Forelimb muscle (tissue), 1 donor: ENCODE measurements at regions not wholly inside any gene's neighbourhood (a gene's known extent, or its start where the extent isn't known, plus 50 kb on each side); places are given as distances from the start of the nearest gene placed in this dataset.

ENCODE experiments used
- DNase-seq: peaks from one replicate; pipeline ENCODE4 v3.0.0-alpha.2; 2013; ENCODE audit warnings: low read depth

DNA sequence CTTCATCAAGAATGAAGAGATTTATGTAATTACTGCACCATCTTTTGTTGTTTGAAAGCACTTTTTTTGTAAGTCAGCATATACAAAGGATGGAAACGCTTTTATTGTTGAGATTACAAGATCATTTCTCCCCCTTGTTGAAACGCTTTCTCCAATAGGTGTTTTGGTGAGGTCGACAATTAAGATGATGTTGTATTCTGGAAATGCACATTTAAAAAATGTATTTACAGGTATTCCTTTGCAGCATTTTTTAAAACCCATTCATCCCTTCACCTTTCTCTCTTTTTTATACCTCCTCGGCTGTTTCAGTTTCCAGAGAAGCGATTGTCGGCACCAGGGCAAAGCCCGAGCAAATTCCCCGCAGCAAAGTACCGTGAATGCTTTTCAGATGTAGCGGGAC lies 499.9 kb downstream of the VRK1 start:
- no peak for DNase-seq

DNA sequence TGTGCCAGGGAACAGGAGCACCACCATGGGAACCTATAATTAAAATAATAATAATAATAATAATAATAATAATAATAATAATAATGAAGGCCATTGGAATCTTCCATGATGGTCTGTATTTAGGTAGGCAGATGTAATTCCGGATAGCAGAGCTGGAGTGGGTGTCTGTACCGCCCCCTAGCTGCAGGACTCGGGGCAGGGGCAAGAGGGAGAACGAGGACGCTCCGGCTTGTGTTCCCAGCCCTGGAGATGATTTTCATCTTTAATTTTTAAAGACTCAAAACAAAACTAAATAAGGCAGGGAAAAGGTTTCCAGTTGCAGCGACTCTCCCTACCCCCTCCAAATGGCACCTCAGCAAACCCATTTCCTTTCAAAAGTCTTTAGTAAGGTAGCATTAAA lies 501.1 kb downstream of the VRK1 start:
- DNase-seq, result no peak

DNA sequence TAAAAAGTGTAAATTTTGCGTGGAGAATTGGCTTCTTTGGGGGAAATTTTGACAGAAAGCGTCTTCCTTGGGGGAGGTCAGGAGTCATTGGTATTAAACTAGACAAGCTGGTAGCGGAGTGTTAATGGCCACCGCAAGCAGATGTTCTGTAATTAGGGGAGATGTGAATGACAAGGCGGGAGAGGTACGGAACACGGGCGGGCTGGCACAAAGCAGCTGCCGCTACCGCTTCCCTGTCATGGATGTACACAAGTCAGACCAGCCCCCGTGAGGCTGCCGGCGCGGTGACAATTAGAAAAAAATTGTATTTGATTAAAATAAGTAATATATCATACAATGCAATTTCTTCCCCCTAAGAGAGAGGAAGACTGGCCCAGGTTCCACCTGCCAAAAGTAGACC lies 501.6 kb downstream of the VRK1 start:
- no peak for DNase-seq

DNA sequence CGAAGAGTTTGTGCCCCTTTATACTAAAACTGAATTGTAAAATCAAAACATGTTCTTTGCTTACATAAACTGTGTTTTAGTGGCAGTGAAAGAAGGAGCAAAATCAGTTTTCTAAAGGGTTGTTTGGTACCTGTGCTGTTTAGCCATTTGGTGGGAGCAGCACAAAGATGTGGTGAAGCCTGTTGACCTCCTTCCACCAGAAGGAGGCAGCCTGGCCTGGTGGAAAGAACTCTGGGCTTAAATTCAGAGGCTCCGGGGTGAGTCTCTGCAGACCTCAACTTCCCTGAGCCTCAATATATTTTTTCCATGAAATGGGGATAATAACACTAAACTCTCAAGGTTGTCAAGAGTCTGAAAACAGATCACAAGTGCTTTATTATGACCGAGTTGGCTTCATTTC lies 502.5 kb downstream of the VRK1 start:
- DNase-seq, result no peak

DNA sequence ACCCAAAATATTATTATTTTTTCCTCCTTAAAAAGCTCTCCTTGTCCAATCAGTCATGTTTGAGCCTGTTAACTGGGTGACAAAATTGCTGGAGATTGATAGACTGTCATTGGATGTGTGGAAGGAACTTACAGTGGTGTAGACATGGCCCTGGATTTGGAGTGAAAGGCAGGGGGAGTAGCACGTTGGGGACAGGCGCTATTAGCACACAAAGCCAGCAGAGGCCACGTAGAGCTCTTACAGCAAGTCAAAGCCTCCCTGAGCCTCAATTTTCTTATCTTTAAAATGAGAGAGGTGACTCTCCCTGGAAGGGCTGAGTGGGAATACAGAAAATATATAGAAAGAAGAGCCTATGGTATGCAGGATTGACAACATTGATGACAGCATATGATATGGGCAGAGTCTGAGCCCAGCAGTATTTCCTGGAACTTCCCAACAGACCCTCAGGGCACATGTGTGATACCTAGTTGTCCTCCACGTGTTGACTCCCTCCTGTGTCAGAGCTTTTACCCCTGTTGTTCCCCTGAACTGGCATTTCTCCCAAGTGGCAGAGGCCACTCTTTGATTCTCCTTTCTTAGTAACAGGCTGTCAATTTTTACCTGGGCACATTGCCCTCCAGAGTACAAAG lies 504.9 kb downstream of the VRK1 start:
- no peak for DNase-seq

DNA sequence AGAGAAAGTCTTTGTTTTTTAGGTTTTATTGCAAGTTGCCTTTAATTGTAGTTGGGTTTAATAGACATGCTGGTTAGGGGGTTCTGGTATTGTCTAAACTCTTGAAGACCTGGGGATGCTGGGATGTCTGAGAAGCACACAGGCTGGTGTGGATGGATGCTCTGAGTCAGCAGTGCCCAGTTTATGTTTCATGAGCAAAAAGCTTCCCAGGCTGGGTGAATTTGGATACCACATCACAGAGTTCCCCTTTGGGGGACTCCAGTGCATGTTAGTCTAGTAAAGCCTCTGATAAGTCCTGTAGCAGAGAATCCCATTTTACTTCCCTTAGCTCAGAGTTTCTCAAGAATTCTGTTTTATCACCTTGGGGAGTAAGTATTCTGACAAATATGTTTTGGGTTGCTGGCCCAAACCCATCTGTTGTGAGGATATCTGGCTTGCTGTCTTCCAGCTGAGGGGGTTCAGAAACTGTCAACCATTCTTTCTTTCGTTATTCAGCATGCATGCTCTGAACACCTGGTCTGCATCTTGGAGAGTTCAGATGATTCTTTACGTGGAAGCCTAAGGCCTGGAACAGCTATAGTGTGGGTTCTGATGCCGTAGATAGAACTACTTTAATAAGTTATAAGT lies 509.1 kb downstream of the VRK1 start:
- no peak for DNase-seq

DNA sequence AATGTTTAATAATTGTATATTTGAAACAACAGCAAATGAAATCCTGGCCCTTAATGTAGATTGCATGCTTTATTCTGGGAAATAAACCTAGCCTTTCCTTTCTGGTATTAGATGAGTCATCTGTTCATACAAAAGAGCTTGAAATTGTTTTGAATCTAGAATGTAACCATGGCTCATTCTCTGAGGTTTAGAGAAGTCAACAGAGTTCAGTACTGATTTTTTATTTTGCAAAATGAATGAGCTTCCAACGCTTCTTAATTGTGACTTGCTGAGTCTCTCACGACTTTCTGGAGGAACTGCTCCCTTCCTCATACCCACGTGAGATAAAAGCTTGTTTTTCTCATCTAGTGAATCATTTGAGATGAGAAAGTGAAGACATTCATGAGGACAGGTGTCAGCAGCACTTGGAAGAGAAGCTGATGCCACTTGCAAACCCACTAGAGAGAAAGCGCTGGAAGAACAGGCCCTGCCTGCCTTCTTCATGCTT lies 509.6 kb downstream of the VRK1 start:
- no peak for DNase-seq

DNA sequence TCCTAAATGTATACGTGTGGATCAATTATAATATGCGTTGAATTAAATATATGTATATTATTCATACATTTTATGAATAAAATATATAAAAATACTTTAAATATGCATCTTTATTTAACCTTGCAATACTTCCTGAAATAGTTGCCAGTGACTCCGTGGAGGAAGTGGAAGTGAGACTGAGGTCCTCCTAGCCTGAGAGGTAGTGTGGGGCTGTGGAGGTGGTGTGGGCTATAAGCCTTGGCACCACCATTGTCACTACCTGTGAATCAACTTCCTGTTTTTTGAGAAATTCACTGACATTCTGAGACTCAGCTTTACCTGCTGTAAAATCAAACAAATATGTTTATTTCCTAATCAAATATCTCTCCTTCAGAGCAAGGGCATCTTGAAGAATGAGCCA lies 514.2 kb downstream of the VRK1 start:
- no peak for DNase-seq

DNA sequence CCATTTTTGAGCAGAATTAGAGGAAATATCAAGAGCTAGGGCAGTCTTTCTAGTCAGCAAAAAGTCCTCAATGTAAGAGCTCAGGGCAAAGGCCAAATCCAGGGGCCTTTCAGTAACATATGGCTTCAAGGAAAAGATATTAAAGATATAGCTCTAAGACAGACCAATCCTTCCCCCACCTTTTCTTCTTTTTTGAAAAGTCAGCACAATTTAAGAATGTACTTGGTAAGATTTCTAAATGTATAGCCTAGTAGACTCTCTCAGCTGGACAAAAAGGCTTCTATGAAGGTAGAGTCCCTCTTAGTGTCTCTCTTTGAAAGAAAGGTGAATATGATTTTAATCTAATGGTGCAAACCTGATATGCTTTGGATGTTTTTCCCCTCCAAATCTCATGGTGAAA lies 515.7 kb downstream of the VRK1 start:
- DNase-seq, result no peak

DNA sequence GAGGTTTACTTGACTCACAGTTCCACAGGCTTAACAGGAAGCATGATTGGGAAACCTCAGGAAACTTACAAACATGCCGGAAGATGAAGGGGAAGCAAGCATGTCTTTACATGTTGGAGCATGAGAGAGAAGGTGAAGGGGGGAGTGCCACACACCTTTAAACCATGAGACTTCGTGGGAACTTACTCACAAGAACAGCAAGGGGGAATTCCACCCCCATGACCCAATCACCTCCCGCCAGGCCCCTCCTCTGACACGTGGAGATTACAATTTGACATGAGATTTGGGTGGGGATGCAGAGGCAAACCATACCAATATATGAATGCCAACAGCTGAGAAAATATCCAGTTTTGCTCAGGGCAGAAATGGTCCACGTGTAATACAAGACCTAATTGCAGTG lies 518.6 kb downstream of the VRK1 start:
- no peak for DNase-seq

DNA sequence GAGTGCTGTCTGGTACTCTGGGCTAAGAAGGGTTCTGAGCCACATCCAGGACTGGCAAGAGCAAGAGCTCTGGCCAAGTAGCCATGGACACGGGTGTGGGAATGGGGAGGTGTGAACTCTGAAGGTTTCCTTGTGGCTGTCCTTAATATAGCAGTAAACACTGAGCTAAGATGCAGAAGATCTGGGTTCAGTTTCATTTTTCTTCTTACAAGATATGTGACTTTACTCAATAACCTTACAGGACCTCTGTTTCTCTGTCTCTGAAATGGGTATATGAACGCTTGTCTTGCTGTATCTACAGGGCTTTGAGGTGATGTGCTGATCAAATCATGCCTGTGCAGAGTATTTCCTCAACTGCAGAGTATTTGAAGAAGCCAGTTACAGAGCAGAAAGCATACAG lies 521.2 kb downstream of the VRK1 start:
- no peak for DNase-seq

DNA sequence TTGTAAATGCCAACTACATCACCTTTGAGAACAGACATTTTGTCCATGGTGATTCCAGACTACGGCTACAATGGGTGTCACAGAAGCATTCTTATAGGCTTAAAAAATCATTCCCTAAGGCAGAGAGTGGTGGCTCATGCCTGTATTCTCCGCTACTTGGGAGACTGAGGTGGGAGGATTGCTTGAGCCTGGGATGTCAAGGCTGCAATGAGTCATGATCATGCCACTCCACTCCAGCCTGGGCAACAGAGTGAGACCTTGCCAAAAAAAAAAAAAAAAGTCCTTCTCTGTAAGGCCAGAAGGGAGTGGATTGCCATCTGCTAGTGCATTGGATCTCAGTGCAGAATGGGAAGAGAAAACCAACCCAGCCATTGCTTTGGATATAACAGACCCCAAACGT lies 522.5 kb downstream of the VRK1 start:
- DNase-seq, result no peak

DNA sequence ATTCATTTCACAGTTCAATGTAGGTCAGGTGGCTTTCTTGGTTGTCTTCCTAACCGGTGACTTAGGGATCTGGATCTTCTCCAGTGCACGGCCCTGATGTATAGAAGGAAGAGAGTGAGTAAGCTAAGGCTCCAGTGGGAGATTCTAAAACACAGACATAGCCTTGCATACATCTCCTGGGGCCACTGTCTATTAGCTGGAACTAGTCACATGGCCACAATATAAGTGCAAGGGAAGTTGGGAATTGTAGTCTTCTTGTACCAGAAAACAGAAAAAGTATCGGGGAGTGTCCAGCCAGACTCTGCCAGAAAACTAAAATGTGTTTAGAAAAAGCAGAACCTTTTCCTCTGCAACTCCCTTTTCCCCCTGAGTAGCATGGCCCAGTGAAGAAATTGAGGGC lies 531.6 kb downstream of the VRK1 start:
- DNase-seq, result no peak

DNA sequence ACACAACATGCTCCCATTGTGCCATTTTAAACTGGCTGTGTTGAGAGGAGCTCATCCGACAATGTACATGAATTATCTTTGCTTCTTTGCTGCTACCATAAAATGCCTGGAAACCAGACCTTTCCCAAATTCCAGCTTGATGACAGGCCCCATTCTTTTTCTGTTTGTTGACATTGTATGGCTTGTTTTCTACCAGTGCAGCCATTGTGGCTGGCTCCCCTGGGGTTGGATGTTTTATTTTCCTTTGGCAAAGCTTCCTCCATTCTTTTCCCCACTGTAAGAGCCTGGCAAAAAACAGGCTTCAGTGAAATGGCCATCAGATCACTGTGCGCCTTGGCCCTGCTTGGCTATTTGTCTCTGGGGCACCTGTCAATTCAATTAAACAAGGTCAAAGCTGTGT lies 532.5 kb downstream of the VRK1 start:
- DNase-seq, result no peak

DNA sequence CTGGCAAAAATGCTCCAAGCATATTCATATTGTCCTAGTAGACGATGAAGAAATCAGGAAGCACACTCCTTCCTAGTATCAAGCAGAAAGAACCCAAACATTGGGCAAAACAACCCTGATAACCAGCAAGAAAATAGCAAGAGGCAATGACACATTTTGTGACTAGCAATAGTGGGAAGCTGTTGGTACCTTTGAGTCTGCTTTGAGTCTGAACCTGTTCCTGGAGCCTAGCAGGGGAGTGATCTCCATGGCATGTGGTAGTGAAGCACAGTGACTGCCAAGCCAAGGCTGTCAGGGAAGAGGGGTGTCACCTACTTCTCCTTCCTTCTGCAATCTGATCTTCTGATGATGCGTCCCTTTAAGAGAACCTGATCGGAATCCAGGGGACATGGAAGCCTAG lies 533.9 kb downstream of the VRK1 start:
- no peak for DNase-seq

DNA sequence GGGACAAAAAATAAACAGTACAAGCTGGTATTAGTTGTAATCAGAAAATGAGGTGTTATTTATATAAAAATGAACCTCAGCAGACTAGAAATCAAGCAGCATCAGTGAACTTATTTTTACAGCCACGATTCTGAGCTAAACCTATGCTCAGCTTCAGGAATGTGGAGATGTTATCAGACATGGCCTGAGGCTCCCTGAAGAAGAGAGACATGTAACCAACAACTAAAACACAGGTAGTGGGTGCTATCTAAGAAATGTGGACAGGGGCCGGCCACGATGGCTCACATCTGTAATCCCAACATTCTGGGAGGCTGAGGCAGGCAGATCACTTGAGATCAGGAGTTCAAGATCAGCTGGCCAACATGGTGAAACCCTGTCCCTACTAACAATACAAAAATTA lies 534.3 kb downstream of the VRK1 start:
- DNase-seq, result no peak

DNA sequence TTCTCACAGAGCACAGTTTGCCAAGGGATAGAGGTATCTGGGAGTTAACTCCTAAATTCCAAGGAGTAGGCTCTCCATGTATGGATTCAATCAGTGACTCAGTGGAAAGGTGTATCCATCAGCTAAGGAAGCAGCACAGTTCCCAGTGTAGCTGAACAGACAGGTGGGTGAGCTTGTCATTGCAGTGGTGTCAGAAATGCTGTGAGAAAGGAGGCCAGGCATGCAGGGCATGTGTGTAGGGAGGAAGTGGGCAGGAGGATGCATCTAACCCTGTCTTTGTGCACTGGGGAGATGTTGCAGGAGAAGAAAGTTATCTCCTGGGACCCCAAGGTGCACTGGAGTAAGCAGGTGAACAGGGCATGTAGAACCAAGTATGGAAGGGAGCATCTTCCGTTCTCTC lies 539.0 kb downstream of the VRK1 start:
- DNase-seq, result no peak

DNA sequence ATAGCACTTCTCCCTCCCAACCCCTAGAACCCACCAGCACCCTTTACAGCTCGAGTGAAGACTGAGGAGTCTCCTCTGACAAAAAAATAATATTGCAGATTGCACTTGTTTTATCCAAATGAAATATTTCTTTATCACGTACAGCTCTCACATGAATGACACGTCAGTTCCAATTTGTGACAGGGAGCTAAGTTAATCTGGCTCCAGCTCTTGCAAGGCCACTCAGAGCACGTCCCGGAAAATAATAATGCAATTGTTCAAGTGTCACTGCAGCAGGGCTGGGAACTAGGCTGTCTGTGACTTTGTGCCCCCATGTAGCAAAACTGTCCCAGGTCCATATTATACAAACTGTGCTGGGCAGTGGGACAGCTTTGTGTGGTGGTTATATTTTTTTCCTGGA lies 539.6 kb downstream of the VRK1 start:
- DNase-seq, result no peak

DNA sequence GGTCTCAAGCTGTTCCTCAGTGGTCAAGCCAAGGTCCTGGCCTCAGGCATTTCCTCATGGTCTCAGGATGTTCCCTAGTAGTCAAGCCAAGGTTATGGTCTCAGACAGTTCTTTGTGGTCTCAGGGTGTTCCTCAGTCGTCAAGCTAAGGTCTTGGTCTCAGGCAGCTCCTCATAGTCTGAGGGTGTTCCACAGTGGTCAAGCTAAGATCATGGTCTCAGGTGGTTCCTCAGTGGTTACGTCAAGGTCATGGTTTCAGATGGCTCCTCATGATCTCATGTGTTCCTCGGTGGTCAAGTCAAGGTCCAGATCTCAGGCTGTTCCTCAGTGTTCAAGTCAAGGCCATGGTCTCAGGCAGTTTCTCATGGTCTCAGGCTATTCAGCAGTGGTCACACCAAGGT lies 540.1 kb downstream of the VRK1 start:
- DNase-seq, result no peak

DNA sequence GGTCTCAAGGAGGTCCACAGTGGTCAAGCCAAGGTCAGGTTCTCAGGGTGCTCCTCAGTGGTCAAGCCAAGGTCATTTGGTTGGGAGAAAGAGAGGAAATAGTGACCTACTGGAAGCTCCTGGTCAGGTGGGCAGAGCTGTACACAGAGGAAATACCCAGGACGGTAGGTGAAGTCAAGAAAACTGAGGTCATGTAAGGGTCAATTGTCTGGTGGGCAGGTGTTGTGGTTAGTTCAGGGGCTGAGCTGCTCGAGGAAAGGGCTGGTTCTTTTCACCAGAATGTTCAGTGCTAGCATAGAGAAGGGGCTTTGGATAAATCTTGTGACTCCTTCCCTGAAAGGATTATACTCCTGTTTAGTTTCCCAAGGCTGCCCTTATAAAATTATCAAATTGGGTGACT lies 540.5 kb downstream of the VRK1 start:
- DNase-seq, result no peak

DNA sequence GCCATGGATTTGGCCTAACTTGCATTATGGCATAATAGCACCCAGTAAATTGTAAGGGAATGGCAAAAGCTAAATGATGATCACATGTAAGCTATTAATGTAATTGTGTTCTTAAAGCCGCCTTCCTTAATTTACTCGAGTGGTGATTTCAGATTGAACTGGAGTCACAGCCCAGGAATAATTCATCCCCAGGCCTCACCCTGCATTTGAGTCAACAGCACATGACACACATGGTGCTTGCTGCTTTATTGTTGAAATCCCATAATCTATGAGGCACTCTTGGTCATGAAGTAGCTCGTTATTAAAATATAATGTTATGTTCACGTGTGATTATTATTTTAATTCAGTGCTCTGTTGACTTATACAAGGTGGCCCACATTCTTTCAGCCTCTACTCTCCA lies 547.5 kb downstream of the VRK1 start:
- DNase-seq, result no peak

DNA sequence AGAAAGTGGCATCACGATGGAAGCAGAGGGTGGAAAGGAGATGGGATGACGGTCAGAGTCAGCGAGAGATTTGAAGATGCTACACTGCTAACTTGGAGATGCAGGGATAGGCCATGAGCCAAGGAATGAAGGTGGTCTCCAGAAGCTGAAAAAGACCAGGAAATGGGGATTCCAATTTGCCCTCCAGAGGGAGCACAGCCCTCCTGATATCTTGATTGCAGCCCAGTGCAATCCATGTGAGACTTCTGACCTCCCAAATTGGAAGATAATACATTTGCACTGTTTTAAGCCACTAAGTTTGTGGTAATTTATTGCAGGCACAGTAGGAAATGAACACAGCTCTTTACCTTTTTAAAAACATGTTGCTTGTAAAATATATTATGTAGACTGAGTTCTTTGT lies 549.5 kb downstream of the VRK1 start:
- no peak for DNase-seq

DNA sequence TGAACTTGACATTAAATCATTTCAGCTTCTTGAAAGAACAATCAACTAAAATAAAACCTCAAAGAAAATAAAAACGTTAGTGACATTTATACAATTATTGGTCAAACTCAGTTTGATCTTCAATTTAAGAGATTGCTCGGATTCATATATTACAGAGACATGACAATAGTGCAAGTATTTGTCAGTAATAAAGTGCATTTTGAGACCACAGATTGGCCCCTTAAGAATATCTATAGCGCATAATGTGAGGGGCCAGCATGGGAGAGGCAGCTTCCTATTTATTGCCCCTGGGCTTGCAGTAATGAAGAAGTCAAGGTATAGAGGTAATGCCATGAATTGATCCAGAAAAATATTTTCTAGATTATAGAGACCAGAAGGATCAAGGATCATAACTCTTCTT lies 552.3 kb downstream of the VRK1 start:
- DNase-seq, result no peak

DNA sequence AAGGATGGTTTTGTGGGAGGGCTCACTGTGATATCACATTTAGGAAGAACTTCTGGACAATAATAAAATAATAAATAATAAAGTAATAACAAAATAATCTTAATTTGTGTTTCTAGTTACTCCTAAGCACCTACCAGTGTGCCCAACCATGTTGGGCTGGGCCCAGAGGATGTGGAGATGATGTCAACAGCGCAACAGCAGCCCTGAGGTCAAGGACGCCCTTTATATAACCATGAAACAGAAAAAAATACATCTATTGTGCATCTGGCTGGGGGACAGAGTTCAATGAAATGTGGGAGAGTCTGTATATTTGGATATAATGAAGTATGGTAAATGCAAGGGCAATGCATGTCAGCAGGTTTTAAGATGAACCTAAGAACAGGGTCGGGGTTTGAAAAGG lies 552.8 kb downstream of the VRK1 start:
- no peak for DNase-seq
